Common myeloid progenitor, CD34-positive (primary cell): ENCODE measurements at regions not wholly inside any gene's neighbourhood (a gene's known extent, or its start where the extent isn't known, plus 50 kb on each side); places are given as distances from the start of the nearest gene placed in this dataset.

Experiments used
- CTCF ChIA-PET: fragments of 350-600 bp; sonication (Branson Sonifier 250); formaldehyde crosslinking; loops from one replicate; lab custom pipeline; 2021; ENCODE audit warnings: antibody characterized with exemption; lab: Charles Lee
- POLR2A ChIA-PET: fragments of 350-600 bp; sonication (Branson Sonifier 250); formaldehyde crosslinking; loops from one replicate; lab custom pipeline; 2021; ENCODE audit warnings: antibody characterized with exemption; lab: Charles Lee
- DNase-seq, 3 donors: peaks; one replicate each; pipeline versions ENCODE4 v3.0.0 to v3.0.0-alpha.2; 2013
- H3K27ac ChIP-seq, 2 experiments: 1 replicate in 1 of 2; 2 replicates in 1 of 2; pipeline ENCODE4 v1.7.0; 2013; ENCODE audit warnings: inconsistent platforms in 2 of 2, low read length in 2 of 2, mild to moderate bottlenecking in 2 of 2, low read depth in 1 of 2, moderate library complexity in 1 of 2; ENCODE audit not compliant: severe bottlenecking in 2 of 2, insufficient read depth in 1 of 2, poor library complexity in 1 of 2
- H3K27me3 ChIP-seq, 5 experiments: replicated peaks in 2 of 5; 1 replicate in 3 of 5; 2 replicates in 2 of 5; pipeline versions ENCODE4 v1.6.1 to v1.7.0; 2013; ENCODE audit warnings: low read length in 4 of 5, mild to moderate bottlenecking in 2 of 5, moderate library complexity in 2 of 5, inconsistent platforms in 1 of 5; ENCODE audit not compliant: insufficient read depth in 5 of 5, control insufficient read depth in 4 of 5
- H3K36me3 ChIP-seq, 4 experiments: 1 replicate in 2 of 4; 2 replicates in 2 of 4; pipeline versions ENCODE4 v1.6.1 to v1.7.0; 2013; ENCODE audit warnings: low read length in 3 of 4, control low read depth in 1 of 4, mild to moderate bottlenecking in 1 of 4; ENCODE audit not compliant: control insufficient read depth in 4 of 4, insufficient read depth in 4 of 4
- H3K4me1 ChIP-seq, 4 experiments: 1 replicate in 3 of 4; 2 replicates in 1 of 4; pipeline versions ENCODE4 v1.6.1 to v1.7.1; 2013; ENCODE audit warnings: low read length in 3 of 4, mild to moderate bottlenecking in 3 of 4, control low read depth in 1 of 4, inconsistent platforms in 1 of 4, moderate library complexity in 1 of 4; ENCODE audit not compliant: control insufficient read depth in 4 of 4, insufficient read depth in 4 of 4; ENCODE audit errors: control extremely low read depth in 1 of 4
- H3K4me3 ChIP-seq, 7 experiments: 1 replicate in 4 of 7; 2 replicates in 3 of 7; pipeline versions ENCODE4 v1.5.1 to v1.7.0; 2013; ENCODE audit warnings: mild to moderate bottlenecking in 7 of 7, low read length in 6 of 7, moderate library complexity in 6 of 7, inconsistent platforms in 2 of 7, low read depth in 2 of 7, control low read depth in 1 of 7; ENCODE audit not compliant: insufficient read depth in 4 of 7, control insufficient read depth in 1 of 7; ENCODE audit errors: extremely low read depth in 1 of 7
- H3K9me3 ChIP-seq, 5 experiments: 1 replicate in 4 of 5; 2 replicates in 1 of 5; pipeline versions ENCODE4 v1.6.1 to v1.7.1; 2013; ENCODE audit warnings: low read length in 4 of 5, mild to moderate bottlenecking in 2 of 5, inconsistent platforms in 1 of 5, low read depth in 1 of 5, moderate library complexity in 1 of 5; ENCODE audit not compliant: control insufficient read depth in 4 of 5, insufficient read depth in 2 of 5; ENCODE audit errors: control extremely low read depth in 1 of 5
- WGBS: methylation state at CpG from one replicate; pipeline ENCODE4 v1.1.5; 2013; ENCODE audit not compliant: insufficient coverage; 5-methylcytosine and 5-hydroxymethylcytosine counted together

GRCh38 chr17:54780238-54780637 is 120.4 kb upstream of the TOM1L1 start:
- ChIA-PET CTCF (no interaction called here), POLR2A (no interaction called here)
- H3K4me1 ChIP-seq = no peaks in the 10 kb centered on the region

DNA sequence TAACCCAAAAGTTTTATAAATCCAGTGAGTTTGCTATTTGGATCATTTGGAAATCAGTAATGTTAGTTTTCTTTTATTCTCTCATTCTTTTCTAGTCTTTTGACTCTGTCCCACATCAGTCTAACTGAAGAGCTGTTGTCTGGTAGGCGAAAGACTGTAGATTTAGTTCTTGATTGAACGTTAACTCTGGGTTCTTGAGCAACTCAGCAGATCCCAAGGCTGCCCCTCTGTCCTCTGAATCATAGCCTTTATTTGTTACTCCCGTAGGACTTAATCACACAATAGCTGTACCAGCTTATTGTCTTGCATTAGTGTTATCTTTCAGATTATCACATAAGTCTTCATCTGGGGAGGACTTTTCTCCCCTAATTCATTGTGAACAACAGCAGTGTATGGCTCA is 119.3 kb upstream of the TOM1L1 start:
- ChIA-PET POLR2A (no interaction called here), CTCF (no interaction called here)
- H3K4me3 ChIP-seq = no peak overlapping the region
- 94% methylated on average over 2 of the region's 3 CpGs for WGBS
- no peak for DNase-seq
- H3K4me1 ChIP-seq = no peaks in the 10 kb centered on the region
- no peak overlapping the region for H3K27ac ChIP-seq
- no peaks in the 10 kb centered on the region for H3K36me3 ChIP-seq
- peaks cover 0 to 1% (median 0%) of the 10 kb centered on the region in 5 experiments for H3K9me3 ChIP-seq
- H3K27me3 ChIP-seq = peaks cover 0 to 1% (median 0%) of the 10 kb centered on the region in 5 experiments

More at GRCh38 chr17:54780238-54780637, 120.4 kb upstream of the TOM1L1 start:
- no peaks in the 10 kb centered on the region for H3K36me3 ChIP-seq
- DNase-seq = no peak
- H3K27me3 ChIP-seq = peaks cover 0 to 1% (median 0%) of the 10 kb centered on the region in 5 experiments
- 100% methylated on average over 2 of the region's 2 CpGs for WGBS
- peaks cover 0 to 1% (median 0%) of the 10 kb centered on the region in 5 experiments for H3K9me3 ChIP-seq
- H3K4me3 ChIP-seq = no peak overlapping the region
- H3K27ac ChIP-seq = no peak overlapping the region

GRCh38 chr17:54784305-54784704 is 116.3 kb upstream of the TOM1L1 start:
- Histone ChIP-seq H3K9me3 (no peaks in the 10 kb centered on the region), H3K4me3 (no peak overlapping the region), H3K4me1 (no peaks in the 10 kb centered on the region), H3K36me3 (no peaks in the 10 kb centered on the region), H3K27ac (no peak overlapping the region), H3K27me3 (peaks cover 0 to 1% (median 0%) of the 10 kb centered on the region in 5 experiments)
- no peak for DNase-seq
- ChIA-PET CTCF (no interaction called here), POLR2A (no interaction called here)
- 87% methylated on average over 3 of the region's 3 CpGs for WGBS

DNA sequence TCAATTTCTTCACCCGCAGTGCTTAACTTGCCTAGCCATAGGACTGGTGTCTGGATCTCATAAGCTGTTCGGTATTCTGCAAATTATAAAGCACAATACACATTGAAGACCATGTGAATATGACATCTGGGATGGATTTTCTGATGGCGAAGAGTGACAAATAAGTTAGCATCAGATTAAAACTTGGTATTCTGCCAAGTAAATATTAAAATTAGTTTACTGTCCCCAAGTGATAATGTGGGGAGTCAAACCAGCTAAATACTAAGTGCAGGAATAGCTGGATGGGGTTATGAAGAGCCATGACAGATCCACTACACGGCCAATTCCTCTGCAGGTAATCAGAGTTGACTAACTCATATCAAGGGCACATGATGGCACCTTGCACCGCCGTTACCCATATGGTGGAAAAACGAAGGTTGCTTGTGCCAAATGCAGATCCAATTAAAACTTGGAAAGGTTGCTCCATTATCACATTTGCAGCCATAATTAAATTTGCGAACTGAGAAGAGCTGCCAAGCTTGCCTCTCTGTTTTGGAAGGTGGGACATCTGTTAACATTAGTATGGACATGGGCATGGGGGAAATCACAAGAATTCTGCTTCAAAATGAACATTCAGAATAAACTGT is 114.9 kb upstream of the TOM1L1 start:
- Histone ChIP-seq H3K4me3 (no peak overlapping the region), H3K36me3 (no peaks in the 10 kb centered on the region), H3K9me3 (no peaks in the 10 kb centered on the region), H3K27ac (no peak overlapping the region), H3K4me1 (no peaks in the 10 kb centered on the region), H3K27me3 (peaks cover 0 to 1% (median 0%) of the 10 kb centered on the region in 5 experiments)
- ChIA-PET POLR2A (no interaction called here), CTCF (no interaction called here)
- no peak for DNase-seq
- 94% methylated on average over 4 of the region's 8 CpGs for WGBS

- Histone ChIP-seq H3K4me1 (no peaks in the 10 kb centered on the region), H3K27ac (no peak overlapping the region), H3K27me3 (no peaks in the 10 kb centered on the region), H3K9me3 (no peaks in the 10 kb centered on the region), H3K4me3 (no peak overlapping the region), H3K36me3 (no peaks in the 10 kb centered on the region)
- DNase-seq = no peak
- ChIA-PET POLR2A (no interaction called here), CTCF (interaction anchor here (1.6 kb wide), 1 partner anchor 11 kb away, joined by 3 read pairs; no protein-coding TSS in a partner anchor)
- 97% methylated on average over 9 of the region's 10 CpGs for WGBS
These were observed 111.4 kb upstream of the TOM1L1 start for GRCh38 chr17:54789101-54789880.

DNA sequence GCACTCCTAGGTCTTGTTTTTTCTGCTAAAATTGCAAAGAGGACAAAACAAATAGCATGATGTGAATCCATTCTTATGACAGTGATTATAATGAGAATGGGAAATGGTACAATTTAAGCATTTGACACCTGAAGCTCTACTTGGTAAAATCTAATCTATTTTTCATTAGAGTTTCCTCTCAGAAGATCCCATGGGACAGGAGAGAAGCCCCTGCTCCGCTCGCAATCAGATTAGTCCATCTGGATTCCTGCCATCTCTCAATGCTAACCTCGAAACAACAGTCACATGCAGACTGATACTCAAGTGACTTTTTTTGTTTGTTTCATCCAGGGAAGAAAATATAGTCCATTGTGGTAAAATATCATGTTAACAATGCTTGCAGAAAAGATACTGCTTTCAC is 107.4 kb upstream of the TOM1L1 start:
- peaks cover 0 to 1% (median 0%) of the 10 kb centered on the region in 5 experiments for H3K9me3 ChIP-seq
- H3K27ac ChIP-seq = no peak overlapping the region
- H3K4me1 ChIP-seq = no peaks in the 10 kb centered on the region
- H3K36me3 ChIP-seq = no peaks in the 10 kb centered on the region
- ChIA-PET POLR2A (no interaction called here), CTCF (no interaction called here)
- WGBS = 94% methylated on average over 3 of the region's 3 CpGs
- H3K4me3 ChIP-seq = no peak overlapping the region
- H3K27me3 ChIP-seq = no peaks in the 10 kb centered on the region
- no peak for DNase-seq

- H3K9me3 ChIP-seq = peaks cover 0 to 1% (median 0%) of the 10 kb centered on the region in 5 experiments
- H3K4me1 ChIP-seq = no peaks in the 10 kb centered on the region
- H3K36me3 ChIP-seq = no peaks in the 10 kb centered on the region
- H3K27me3 ChIP-seq = no peaks in the 10 kb centered on the region
- H3K4me3 ChIP-seq = no peak overlapping the region
- peak in 1 of 3 donors; percentile 0 for DNase-seq
- ChIA-PET CTCF (no interaction called here), POLR2A (no interaction called here)
- H3K27ac ChIP-seq = no peak overlapping the region
These were observed 105.6 kb upstream of the TOM1L1 start for GRCh38 chr17:54795046-54795445.
